HG03095 (cell line): ENCODE measurements at regions not wholly inside any gene's neighbourhood (a gene's known extent, or its start where the extent isn't known, plus 50 kb on each side); places are given as distances from the start of the nearest gene placed in this dataset.
"Not testable (repeated sequence)": the region's sequence is repeated elsewhere in the genome, so short reads cannot be mapped to it uniquely, and the experiment has no call there.

Experiments used
- ATAC-seq: cut with Tn5 transposase; IDR thresholded peaks from one replicate; pipeline ENCODE4 v1.9.1; 2021; ENCODE audit warnings: moderate library complexity; ENCODE audit not compliant: unreplicated experiment

- no peak for ATAC-seq
These were observed 144.5 kb downstream of the RPLP1 start for GRCh38 chr15:69597061-69597592.

- no peak for ATAC-seq
These were observed 146.7 kb downstream of the RPLP1 start for GRCh38 chr15:69599271-69599670.

GRCh38 chr15:69600556-69601085, 148.0 kb downstream of the RPLP1 start:
- ATAC-seq, result no peak

- no peak for ATAC-seq
These were observed 149.3 kb downstream of the RPLP1 start for GRCh38 chr15:69601711-69602504.

- ATAC-seq, result no peak
These were observed 150.3 kb downstream of the RPLP1 start for GRCh38 chr15:69602921-69603320.

GRCh38 chr15:69603369-69604071, 150.9 kb downstream of the RPLP1 start:
- no peak for ATAC-seq

GRCh38 chr15:69604072-69604411, 151.4 kb downstream of the RPLP1 start:
- no peak for ATAC-seq

- ATAC-seq, result no peak
These were observed 153.5 kb downstream of the RPLP1 start for GRCh38 chr15:69606144-69606543.

GRCh38 chr15:69606921-69607500, 154.4 kb downstream of the RPLP1 start:
- no peak for ATAC-seq

- no peak for ATAC-seq
These were observed 156.0 kb downstream of the RPLP1 start for GRCh38 chr15:69608661-69609060.

- ATAC-seq, result no peak
These were observed 156.6 kb downstream of the RPLP1 start for GRCh38 chr15:69609176-69609575.

- ATAC-seq, result no peak
These were observed 157.2 kb downstream of the RPLP1 start for GRCh38 chr15:69609776-69610175.

- ATAC-seq, result no peak
These were observed 157.7 kb downstream of the RPLP1 start for GRCh38 chr15:69610277-69610676.

GRCh38 chr15:69610858-69611257, 158.2 kb downstream of the RPLP1 start:
- no peak for ATAC-seq

GRCh38 chr15:69612112-69612511, 159.5 kb downstream of the RPLP1 start:
- no peak for ATAC-seq

- no peak for ATAC-seq
These were observed 160.6 kb downstream of the RPLP1 start for GRCh38 chr15:69613182-69613581.

GRCh38 chr15:69613988-69614387, 161.4 kb downstream of the RPLP1 start:
- no peak for ATAC-seq

- ATAC-seq, result no peak
These were observed 163.1 kb downstream of the RPLP1 start for GRCh38 chr15:69615736-69616135.

- no peak for ATAC-seq
These were observed 163.9 kb downstream of the RPLP1 start for GRCh38 chr15:69616558-69616957.

- not testable (repeated sequence) for ATAC-seq
These were observed 164.5 kb downstream of the RPLP1 start for GRCh38 chr15:69617144-69617543.

GRCh38 chr15:69623392-69624154, 171.0 kb downstream of the RPLP1 start:
- ATAC-seq, result no peak
